Germinal center (tissue), 1 donor: ENCODE measurements at regions not wholly inside any gene's neighbourhood (a gene's known extent, or its start where the extent isn't known, plus 50 kb on each side); places are given as distances from the start of the nearest gene placed in this dataset.
"Not testable (repeated sequence)": the region's sequence is repeated elsewhere in the genome, so short reads cannot be mapped to it uniquely, and the experiment has no call there.

Source experiments
- DNase-seq: peaks from one replicate; pipeline ENCODE4 v3.0.0; 2012; ENCODE audit warnings: mixed read lengths, low spot score

- no peak for DNase-seq
Measured at GRCh38 chr10:34015700-34016099, 681.2 kb upstream of the NRP1 start.

GRCh38 chr10:34013235-34013634, 678.8 kb upstream of the NRP1 start:
- DNase-seq: no peak

GRCh38 chr10:34010891-34011290, 676.4 kb upstream of the NRP1 start:
- no peak for DNase-seq

- not testable (repeated sequence) for DNase-seq
Measured at GRCh38 chr10:34010228-34010627, 675.8 kb upstream of the NRP1 start.

GRCh38 chr10:34008656-34009055, 674.2 kb upstream of the NRP1 start:
- DNase-seq: no peak

DNA sequence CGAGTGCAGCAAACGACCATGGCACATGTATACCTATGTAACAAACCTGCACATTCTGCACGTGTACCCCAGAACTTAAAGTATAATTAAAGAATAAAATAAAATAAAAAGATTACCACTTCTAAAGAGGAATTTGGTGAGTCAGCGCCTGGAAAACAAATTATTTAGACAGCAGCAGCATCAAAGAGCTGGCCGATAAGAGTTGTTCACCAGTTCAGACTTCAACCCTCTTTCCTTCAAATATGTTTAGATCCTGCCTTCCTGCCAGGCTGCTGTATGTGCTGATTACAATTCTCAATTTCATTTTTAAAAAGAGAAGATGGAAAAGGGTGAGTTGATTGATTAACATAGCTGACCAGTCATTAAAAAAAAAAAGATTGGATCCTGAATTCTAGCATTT, 672.0 kb upstream of the NRP1 start:
- DNase-seq: no peak

DNA sequence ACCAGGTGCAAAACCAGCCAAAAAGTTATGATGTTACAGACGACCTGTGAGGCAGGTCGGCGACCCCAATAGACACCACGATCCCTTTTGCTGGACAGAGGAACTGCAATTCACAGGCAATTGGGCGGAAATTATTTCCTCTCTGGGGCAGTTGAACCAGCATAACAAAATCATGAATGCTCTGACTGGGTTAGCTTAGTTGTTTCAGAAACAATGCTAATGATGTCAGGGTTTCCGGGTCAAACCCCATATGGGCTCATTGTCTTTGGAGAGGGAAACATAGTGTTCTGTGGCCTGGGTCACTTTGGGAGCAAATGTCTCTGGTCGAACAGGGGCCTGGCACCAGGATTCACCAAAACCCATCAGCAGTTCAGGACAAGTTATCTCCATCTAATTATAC, 669.1 kb upstream of the NRP1 start:
- DNase-seq: no peak

DNA sequence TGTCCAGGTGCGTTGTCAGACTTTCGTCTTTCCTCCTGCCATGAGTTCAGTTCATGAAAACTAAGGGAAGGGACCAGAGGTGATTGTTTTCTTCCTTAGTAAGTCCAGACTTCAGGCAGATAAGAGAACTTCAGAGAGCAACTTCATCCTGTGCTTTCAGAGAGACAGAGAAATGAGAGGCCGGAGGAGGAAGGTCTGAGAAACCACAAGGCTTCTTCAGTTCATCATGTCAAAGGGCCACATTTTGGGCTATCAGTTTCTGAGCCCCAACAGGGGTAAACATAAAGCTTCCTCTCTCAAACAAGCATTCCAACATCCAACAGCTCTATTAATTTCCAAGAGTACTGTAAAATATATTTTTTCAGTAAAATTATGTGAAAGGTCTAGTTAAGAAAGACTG, 668.4 kb upstream of the NRP1 start:
- DNase-seq: no peak

- DNase-seq: no peak
Measured at GRCh38 chr10:34001831-34002230, 667.4 kb upstream of the NRP1 start.

DNA sequence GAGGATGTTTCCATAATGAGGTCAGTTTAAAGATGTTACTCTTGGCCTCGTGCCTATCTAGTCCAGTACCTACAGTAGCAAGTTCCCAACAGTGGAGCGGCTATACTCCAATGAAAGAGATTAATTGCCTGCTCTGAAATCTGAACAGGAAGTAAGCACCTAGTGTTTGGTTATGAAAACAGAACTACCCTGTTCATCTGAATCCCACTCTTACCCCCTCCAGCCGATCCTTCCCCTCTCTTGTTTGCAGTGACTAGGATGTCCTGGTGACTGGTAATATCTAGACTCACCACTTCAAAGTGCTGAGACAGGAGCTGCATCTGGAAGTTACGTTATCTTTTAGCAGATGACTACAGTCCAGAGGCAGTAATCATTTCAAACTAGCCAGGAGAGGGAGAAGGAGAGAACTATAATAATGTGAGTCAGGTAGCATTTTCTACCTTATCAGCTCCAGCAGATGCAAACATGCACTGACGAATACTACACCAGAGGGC, 666.7 kb upstream of the NRP1 start:
- DNase-seq: no peak

DNA sequence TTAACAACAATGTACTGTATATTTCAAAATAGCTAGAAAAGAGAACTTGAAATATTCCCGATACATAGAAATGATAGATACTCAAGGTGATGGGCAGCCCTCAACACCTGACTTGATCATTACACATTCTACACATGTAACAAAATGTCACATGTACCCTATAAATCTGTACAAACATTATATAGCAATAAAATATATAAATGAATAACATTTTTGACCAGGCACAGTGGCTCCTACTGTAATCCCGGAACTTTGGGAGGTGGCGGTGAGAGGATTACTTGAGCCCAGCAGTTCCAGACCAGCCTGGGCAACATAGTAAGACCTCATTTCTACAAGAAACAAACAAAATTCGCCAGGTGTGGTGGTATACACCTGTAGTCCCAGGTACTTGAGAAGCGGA, 659.5 kb upstream of the NRP1 start:
- no peak for DNase-seq

- no peak for DNase-seq
Measured at GRCh38 chr10:33991924-33992323, 657.5 kb upstream of the NRP1 start.

DNA sequence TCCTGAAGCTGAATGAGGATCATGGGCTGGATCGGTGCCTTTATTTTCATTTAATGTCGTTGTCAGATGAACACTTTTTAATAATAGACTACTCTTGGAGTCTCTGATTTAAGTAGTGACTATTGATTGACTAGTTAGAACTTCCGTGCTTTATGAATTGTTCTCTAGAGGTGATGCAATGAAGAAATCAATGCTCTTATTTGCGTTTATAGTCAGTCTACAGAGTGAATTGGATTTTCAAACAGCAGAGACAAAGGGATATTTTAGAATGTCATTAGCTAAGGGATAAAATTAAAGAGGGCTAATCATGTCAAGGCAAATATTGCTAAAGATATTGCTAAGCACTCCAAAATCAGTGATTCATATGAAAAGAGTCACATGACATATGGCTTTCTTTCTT, 652.0 kb upstream of the NRP1 start:
- DNase-seq: no peak

- no peak for DNase-seq
Measured at GRCh38 chr10:33986016-33986415, 651.5 kb upstream of the NRP1 start.

DNA sequence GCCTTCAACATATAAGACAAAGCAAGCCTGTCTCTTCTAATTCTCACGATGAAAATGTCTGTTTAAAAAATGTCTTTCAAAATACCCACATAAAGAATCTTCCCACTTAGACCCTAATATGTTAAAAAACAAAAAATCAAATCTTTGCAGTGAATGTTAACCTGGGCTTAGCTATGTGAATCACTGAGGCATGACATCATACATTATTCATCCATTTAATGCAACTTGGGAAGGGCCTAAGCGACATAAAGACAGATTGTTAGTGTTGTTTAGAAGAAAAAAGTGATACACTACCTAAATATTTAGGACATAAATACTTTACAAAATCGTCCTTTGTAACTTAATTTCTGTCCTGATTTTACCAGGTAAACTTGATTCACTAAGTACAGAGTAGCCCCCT, 648.5 kb upstream of the NRP1 start:
- DNase-seq: no peak

DNA sequence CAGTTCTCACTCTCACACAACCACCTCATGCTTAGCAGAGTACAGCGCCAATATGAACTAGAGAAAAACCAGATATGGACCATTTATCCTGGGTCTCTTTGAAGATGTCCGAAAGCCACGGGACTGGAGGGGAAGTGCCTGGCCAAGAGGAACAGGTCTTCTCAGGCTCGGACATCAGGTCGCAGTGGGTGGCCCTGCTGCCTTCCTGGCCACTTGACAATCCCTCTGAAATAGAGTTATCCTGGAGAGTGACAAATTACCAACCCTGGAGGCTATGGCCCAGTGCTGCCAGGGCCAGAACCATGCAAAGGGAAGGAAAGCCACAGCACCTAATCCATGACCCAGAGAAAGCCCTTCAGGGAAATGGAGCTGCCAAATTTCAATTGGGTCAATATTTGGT, 646.8 kb upstream of the NRP1 start:
- DNase-seq: no peak

- no peak for DNase-seq
Measured at GRCh38 chr10:33979195-33979594, 644.7 kb upstream of the NRP1 start.

DNA sequence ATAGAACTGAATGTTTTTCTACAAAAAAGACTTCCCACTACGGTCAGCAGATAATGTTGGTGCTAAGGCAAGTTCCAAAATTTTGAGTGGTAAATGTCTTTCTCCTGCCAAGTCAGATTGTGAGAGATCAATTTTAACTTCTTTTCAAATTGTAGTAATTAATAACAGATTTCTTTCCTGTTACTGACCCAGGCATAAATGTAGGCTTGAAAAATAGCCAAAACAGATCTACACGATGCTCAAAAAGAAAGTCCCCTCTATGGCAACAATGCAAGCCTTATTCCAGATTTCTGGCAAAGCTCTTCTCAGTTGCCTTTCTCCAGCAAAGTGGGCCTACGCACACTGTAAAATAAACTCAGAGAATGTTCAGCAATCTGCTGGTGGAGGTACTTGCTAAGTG, 641.0 kb upstream of the NRP1 start:
- DNase-seq: no peak

DNA sequence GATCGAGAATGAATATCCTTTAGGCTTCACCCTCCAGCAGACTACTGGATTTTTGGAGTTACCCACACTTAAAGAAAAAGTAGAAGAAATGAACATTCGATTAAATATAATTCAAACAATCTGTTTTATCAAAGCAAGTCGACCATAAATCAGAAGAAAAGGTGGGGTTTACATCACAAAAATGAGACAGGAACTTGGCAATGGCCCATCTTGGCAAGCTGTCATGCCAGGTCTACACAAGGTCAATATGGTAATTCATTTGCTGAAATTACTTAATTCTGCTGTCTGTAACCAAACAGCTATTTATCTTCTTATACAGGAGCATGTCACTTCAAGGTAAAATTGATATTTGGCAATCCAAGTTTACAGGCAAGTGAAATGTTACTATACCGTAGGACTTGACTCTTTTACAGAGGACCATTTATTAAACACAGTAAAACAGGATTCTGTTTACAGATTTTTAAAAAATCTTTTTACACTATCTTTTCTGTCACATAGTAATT, 640.6 kb upstream of the NRP1 start:
- no peak for DNase-seq

GRCh38 chr10:33968983-33969382, 634.5 kb upstream of the NRP1 start:
- no peak for DNase-seq

DNA sequence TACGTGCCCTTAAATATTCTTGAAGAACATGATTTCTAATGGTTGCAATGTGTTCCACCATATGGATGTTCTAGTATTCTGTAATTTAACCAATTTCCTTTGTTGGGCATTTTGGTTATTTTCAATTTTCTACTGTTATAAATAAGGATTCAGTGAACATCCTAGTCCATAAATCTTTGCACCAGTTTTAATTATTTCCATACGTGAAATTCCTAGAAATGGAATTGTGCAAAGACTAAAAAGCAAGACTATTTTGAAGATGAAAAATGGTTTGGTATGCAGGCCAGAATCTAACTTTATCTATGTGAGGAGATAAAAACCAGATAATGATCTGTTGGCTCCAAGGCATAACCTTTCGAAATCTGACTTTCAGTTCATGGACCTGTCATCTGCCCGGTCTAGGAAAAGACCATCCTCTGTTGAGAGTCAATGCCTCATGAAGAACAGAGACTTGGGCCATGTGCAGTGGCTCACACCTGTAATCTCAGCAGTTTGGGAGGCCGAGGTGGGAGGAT, 633.2 kb upstream of the NRP1 start:
- DNase-seq: no peak

DNA sequence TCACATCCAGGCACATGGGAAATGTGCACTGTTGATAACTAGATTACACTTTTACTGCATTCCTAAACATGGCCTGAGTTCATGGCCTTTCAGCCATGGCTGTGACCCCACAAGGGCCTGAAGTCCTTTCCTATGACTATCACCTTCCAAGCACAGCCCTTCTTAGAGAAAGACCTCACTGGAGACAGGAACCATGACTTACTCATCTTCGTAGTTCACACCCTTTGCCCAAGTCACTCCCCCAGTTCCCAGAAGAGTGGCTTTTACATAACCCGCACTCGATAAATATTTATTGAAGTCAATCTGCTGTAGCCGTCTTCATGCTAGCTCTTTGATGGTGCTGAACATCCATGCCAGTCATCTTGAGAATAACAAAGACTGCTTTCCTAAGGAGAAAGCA, 632.5 kb upstream of the NRP1 start:
- no peak for DNase-seq

DNA sequence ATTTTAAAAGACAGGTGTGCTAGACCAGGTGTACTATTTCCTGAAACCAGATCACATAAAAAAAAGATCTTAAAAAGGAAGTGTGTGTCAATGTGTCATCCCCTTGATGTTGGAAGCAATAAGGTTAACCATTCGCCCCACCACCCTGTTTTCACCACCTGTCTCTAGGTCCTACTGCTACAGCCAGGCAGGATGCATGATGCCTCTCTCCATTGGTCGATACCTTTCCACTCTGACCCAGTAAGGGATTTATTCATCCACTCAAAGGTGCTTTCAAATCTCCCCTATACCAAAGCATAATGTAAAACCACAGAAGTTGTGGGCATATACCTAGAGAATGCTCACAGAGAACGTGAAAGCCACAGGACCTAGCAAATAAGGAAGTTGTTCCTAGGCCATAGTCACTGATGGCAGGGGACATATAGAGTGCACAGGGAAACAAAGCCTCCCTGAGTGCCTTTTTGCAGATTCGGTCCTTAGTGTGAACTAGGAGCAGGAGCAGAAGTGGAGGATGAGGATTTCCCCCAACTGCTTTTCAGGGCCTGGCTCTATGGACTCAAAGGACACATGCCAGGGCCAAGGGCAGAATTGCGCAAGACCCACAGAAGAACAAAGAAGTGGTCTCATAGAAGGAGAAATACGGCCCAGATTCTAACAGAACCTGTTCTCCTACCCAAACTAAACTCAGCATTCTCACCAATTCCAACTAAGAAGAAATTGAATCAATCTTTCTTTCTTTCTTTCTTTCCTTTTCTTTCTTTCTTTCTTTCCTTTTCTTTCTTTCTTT, 631.5 kb upstream of the NRP1 start:
- DNase-seq: no peak

- DNase-seq: no peak
Measured at GRCh38 chr10:33963729-33964128, 629.3 kb upstream of the NRP1 start.
